GM12878 (cell line): ENCODE measurements at regions not wholly inside any gene's neighbourhood (a gene's known extent, or its start where the extent isn't known, plus 50 kb on each side); places are given as distances from the start of the nearest gene placed in this dataset.

Experiments
- ATF2 ChIP-seq: IDR thresholded peaks from 2 replicates; pipeline ENCODE4 v1.6.1; 2012; ENCODE audit warnings: low read length, inconsistent platforms
- ATF7 ChIP-seq: fragments of 450-650 bp; IDR thresholded peaks from 2 replicates; pipeline ENCODE4 v1.6.1; 2016; ENCODE audit warnings: low read depth, mild to moderate bottlenecking
- CTCF ChIP-seq, 3 experiments: IDR thresholded peaks in 2 of 3; conservative IDR thresholded peaks in 1 of 3; 2 replicates each; pipeline ENCODE4 v1.5.1; 2011; ENCODE audit warnings: low read depth in 3 of 3, low read length in 3 of 3, mild to moderate bottlenecking in 3 of 3, control low read depth in 2 of 3, moderate library complexity in 2 of 3, inconsistent platforms in 1 of 3, mixed read lengths in 1 of 3; ENCODE audit not compliant: control insufficient read depth in 2 of 3, insufficient read depth in 1 of 3; ENCODE audit errors: extremely low read depth in 1 of 3
- MTA3 ChIP-seq: IDR thresholded peaks from 2 replicates; pipeline ENCODE4 v1.6.1; 2012; ENCODE audit warnings: low read length, inconsistent platforms, borderline replicate concordance
- REST ChIP-seq: IDR thresholded peaks from 2 replicates; pipeline ENCODE4 v1.6.1; 2012; ENCODE audit warnings: mild to moderate bottlenecking, low read depth, low read length
- TAF1 ChIP-seq: IDR thresholded peaks from 2 replicates; pipeline ENCODE4 v1.6.1; 2011; ENCODE audit warnings: mild to moderate bottlenecking, low read depth, low read length, borderline replicate concordance
- USF1 ChIP-seq: IDR thresholded peaks from 2 replicates; pipeline ENCODE4 v1.6.1; 2011; ENCODE audit warnings: borderline replicate concordance, low read depth, mild to moderate bottlenecking, moderate library complexity, mixed read lengths, low read length; ENCODE audit not compliant: insufficient read depth; ENCODE audit errors: extremely low read length
- ZBTB4 ChIP-seq: fragments of 450-650 bp; formaldehyde crosslinking; IDR thresholded peaks from 2 replicates; pipeline ENCODE4 v1.4.0; 2022; ENCODE audit warnings: mild to moderate bottlenecking, moderate library complexity

GRCh38 chr11:116225784-116226585 is 546.8 kb downstream of the BUD13 start:
- no peak for TF ChIP-seq ATF7
- no peak for TF ChIP-seq TAF1
- no peak for TF ChIP-seq MTA3
- TF ChIP-seq ZBTB4 (CRISPR knock-in tag), result no peak
- TF ChIP-seq USF1, result no peak
- no peak for TF ChIP-seq CTCF (IDR thresholded peaks at IDR 0.05 in 2 of 3, conservative IDR thresholded peaks at IDR 0.05 in 1 of 3; ENCODE audit: control insufficient read depth in 2 of 3, extremely low read depth in 1 of 3, insufficient read depth in 1 of 3, low read depth in 3 of 3, low read length in 3 of 3)
- TF ChIP-seq REST, result no peak
- no peak for TF ChIP-seq ATF2
